Stimulated activated naive CD8-positive, alpha-beta T cell treated with anti-CD3 and anti-CD28 coated beads, Interleukin-15, amount 100 ng/mL, for 72 hours (primary cell): ENCODE measurements at regions not wholly inside any gene's neighbourhood (a gene's known extent, or its start where the extent isn't known, plus 50 kb on each side); places are given as distances from the start of the nearest gene placed in this dataset.
"Not testable (repeated sequence)": the region's sequence is repeated elsewhere in the genome, so short reads cannot be mapped to it uniquely, and the experiment has no call there.

Experiments used
- ATAC-seq: fragments of 150-1000 bp; cut with Tn5 transposase; 2 replicates; pipeline ENCODE4 v1.10.0; 2021; ENCODE audit warnings: mild to moderate bottlenecking, moderate library complexity
- DNase-seq, 2 donors: peaks; one replicate each; pipeline ENCODE4 v3.0.0; 2021 to 2022
- H3K27ac Mint-ChIP-seq, 2 donors: one replicate each; pipeline ENCODE4 v1.8.0; 2022; ENCODE audit warnings: mild to moderate bottlenecking in 2 of 2, mixed read lengths in 2 of 2, moderate library complexity in 2 of 2
- H3K27me3 Mint-ChIP-seq: one replicate; pipeline ENCODE4 v1.8.0; 2022; ENCODE audit warnings: mixed read lengths
- H3K4me1 Mint-ChIP-seq: one replicate; pipeline ENCODE4 v1.8.0; 2022; ENCODE audit warnings: mild to moderate bottlenecking, mixed read lengths
- H3K4me3 Mint-ChIP-seq, 2 donors: one replicate each; pipeline ENCODE4 v1.8.0; 2022; ENCODE audit warnings: mild to moderate bottlenecking in 2 of 2, mixed read lengths in 2 of 2, moderate library complexity in 1 of 2
- H3K9me3 Mint-ChIP-seq, 2 donors: one replicate each; pipeline ENCODE4 v1.8.0; 2022; ENCODE audit warnings: mixed read lengths in 2 of 2

DNA sequence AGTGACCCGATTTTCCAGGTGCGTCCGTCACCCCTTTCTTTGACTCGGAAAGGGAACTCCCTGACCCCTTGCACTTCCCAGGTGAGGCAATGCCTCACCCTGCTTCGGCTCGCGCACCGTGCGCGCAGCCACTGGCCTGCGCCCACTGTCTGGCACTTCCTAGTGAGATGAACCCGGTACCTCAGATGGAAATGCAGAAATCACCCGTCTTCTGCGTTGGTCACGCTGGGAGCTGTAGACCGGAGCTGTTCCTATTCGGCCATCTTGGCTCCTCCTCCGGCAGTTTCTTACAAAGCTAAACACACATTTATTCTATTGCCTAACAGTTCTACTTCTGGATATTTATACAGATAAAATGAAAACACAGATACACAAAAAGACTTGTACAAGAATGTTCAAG is 527.6 kb upstream of the LRRN3 start:
- not testable (repeated sequence) for H3K4me1 Mint-ChIP-seq, ATAC-seq, DNase-seq, H3K9me3 Mint-ChIP-seq, H3K4me3 Mint-ChIP-seq, H3K27me3 Mint-ChIP-seq, H3K27ac Mint-ChIP-seq

DNA sequence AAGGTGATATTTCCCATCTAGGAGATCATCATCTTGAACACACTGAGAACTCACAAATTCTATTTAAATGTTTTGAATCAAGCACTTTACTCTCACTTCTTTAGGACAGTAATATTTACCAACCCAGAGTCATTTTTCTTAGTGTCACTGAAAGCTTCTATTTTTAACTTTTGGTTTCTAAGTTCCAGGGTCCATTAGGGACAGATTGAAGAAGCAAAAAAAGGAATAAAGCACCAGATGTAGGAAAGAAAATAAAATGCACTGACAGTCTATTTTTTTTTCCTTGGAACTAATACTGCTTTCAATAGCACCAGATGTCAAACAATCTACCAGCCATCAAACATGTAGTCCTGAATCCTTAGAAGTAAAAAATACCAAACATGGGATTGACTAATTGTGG is 526.7 kb upstream of the LRRN3 start:
- DNase-seq (no peak), ATAC-seq (no peak)
- Mint-ChIP-seq H3K4me1 (no peaks in the 10 kb centered on the region), H3K9me3 (no peaks in the 10 kb centered on the region), H3K27me3 (no peaks in the 10 kb centered on the region), H3K27ac (no peak overlapping the region), H3K4me3 (no peak overlapping the region)

- H3K4me3 Mint-ChIP-seq, result no peak overlapping the region
- no peaks in the 10 kb centered on the region for H3K4me1 Mint-ChIP-seq
- ATAC-seq (no peak), DNase-seq (no peak)
- H3K27me3 Mint-ChIP-seq, result no peaks in the 10 kb centered on the region
- no peaks in the 10 kb centered on the region for H3K9me3 Mint-ChIP-seq
- no peak overlapping the region for H3K27ac Mint-ChIP-seq
Observed at GRCh38 chr7:110568388-110568787, 522.5 kb upstream of the LRRN3 start.

- no peaks in the 10 kb centered on the region for H3K9me3 Mint-ChIP-seq
- no peak overlapping the region for H3K4me3 Mint-ChIP-seq
- DNase-seq, result no peak
- peaks cover 3% of the 10 kb centered on the region for H3K4me1 Mint-ChIP-seq
- H3K27me3 Mint-ChIP-seq, result no peaks in the 10 kb centered on the region
- no peak overlapping the region for H3K27ac Mint-ChIP-seq
- ATAC-seq, result no peak
Observed at GRCh38 chr7:110568932-110569331, 522.0 kb upstream of the LRRN3 start.

GRCh38 chr7:110569486-110570205 is 521.3 kb upstream of the LRRN3 start:
- Mint-ChIP-seq H3K9me3 (no peaks in the 10 kb centered on the region), H3K27ac (no peak overlapping the region), H3K4me1 (peaks cover 5% of the 10 kb centered on the region), H3K27me3 (no peaks in the 10 kb centered on the region), H3K4me3 (no peak overlapping the region)
- no peak for DNase-seq
- ATAC-seq, result no peak

- Mint-ChIP-seq H3K4me3 (no peak overlapping the region), H3K27ac (no peak overlapping the region), H3K27me3 (no peaks in the 10 kb centered on the region), H3K4me1 (peaks cover 5% of the 10 kb centered on the region), H3K9me3 (no peaks in the 10 kb centered on the region)
- DNase-seq (no peak), ATAC-seq (no peak)
Observed at GRCh38 chr7:110573862-110574528, 516.9 kb upstream of the LRRN3 start.

GRCh38 chr7:110587294-110587693 is 503.6 kb upstream of the LRRN3 start:
- ATAC-seq (no peak), DNase-seq (no peak)
- Mint-ChIP-seq H3K27me3 (no peaks in the 10 kb centered on the region), H3K4me3 (no peak overlapping the region), H3K27ac (no peak overlapping the region), H3K4me1 (peaks cover 6% of the 10 kb centered on the region), H3K9me3 (peaks cover 3 to 4% of the 10 kb centered on the region in 2 donors)

- peaks cover 6% of the 10 kb centered on the region for H3K4me1 Mint-ChIP-seq
- no peak for DNase-seq
- H3K27ac Mint-ChIP-seq, result no peak overlapping the region
- H3K9me3 Mint-ChIP-seq, result no peaks in the 10 kb centered on the region
- ATAC-seq, result no peak
- H3K4me3 Mint-ChIP-seq, result no peak overlapping the region
- H3K27me3 Mint-ChIP-seq, result no peaks in the 10 kb centered on the region
Observed at GRCh38 chr7:110590415-110590814, 500.5 kb upstream of the LRRN3 start.

DNA sequence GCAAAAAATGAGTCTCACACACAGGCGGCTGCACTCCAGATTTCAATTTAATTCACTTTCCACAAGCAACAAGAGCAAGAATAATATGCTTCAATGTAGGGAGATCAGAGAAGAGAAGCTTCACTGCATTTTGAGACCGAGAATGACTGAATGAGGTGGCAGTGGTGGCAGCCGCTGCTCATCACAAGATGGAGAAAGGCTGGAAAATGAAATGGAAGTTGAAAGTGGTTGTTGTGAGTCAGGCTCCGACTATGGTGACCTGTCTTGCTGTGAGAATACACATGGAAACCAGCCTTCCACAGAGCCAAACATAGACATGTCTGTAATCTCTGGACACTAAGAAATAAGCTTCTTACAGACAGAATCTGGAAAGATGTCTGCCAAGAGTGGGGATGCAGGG is 499.6 kb upstream of the LRRN3 start:
- Mint-ChIP-seq H3K27me3 (no peaks in the 10 kb centered on the region), H3K4me1 (peaks cover 6% of the 10 kb centered on the region), H3K27ac (no peak overlapping the region), H3K9me3 (no peaks in the 10 kb centered on the region), H3K4me3 (no peak overlapping the region)
- no peak for DNase-seq
- no peak for ATAC-seq

GRCh38 chr7:110592557-110592956 is 498.4 kb upstream of the LRRN3 start:
- no peaks in the 10 kb centered on the region for H3K9me3 Mint-ChIP-seq
- no peak overlapping the region for H3K4me3 Mint-ChIP-seq
- no peak for ATAC-seq
- H3K27me3 Mint-ChIP-seq, result no peaks in the 10 kb centered on the region
- peaks cover 6% of the 10 kb centered on the region for H3K4me1 Mint-ChIP-seq
- DNase-seq, result no peak
- no peak overlapping the region for H3K27ac Mint-ChIP-seq

- DNase-seq (no peak), ATAC-seq (no peak)
- H3K4me3 Mint-ChIP-seq, result no peak overlapping the region
Observed at GRCh38 chr7:110593355-110593754, 497.6 kb upstream of the LRRN3 start.

GRCh38 chr7:110595694-110596093 is 495.2 kb upstream of the LRRN3 start:
- no peak for DNase-seq
- no peak overlapping the region for H3K4me3 Mint-ChIP-seq
- no peaks in the 10 kb centered on the region for H3K9me3 Mint-ChIP-seq
- peak; percentile 59 for ATAC-seq
- no peak overlapping the region for H3K27ac Mint-ChIP-seq
- peaks cover 5% of the 10 kb centered on the region for H3K4me1 Mint-ChIP-seq
- no peaks in the 10 kb centered on the region for H3K27me3 Mint-ChIP-seq

More at GRCh38 chr7:110593355-110593754, 497.6 kb upstream of the LRRN3 start:
- H3K27ac Mint-ChIP-seq, result no peak overlapping the region
- H3K9me3 Mint-ChIP-seq, result no peaks in the 10 kb centered on the region
- H3K27me3 Mint-ChIP-seq, result no peaks in the 10 kb centered on the region
- peaks cover 6% of the 10 kb centered on the region for H3K4me1 Mint-ChIP-seq

GRCh38 chr7:110600956-110601355 is 490.0 kb upstream of the LRRN3 start:
- no peak for DNase-seq
- Mint-ChIP-seq H3K27me3 (no peaks in the 10 kb centered on the region), H3K4me1 (no peaks in the 10 kb centered on the region), H3K27ac (no peak overlapping the region), H3K4me3 (no peak overlapping the region), H3K9me3 (no peaks in the 10 kb centered on the region)
- no peak for ATAC-seq

- no peak for ATAC-seq
- no peak for DNase-seq
- Mint-ChIP-seq H3K9me3 (no peaks in the 10 kb centered on the region), H3K4me1 (no peaks in the 10 kb centered on the region), H3K27me3 (no peaks in the 10 kb centered on the region), H3K27ac (no peak overlapping the region), H3K4me3 (no peak overlapping the region)
Observed at GRCh38 chr7:110601710-110602109, 489.2 kb upstream of the LRRN3 start.

DNA sequence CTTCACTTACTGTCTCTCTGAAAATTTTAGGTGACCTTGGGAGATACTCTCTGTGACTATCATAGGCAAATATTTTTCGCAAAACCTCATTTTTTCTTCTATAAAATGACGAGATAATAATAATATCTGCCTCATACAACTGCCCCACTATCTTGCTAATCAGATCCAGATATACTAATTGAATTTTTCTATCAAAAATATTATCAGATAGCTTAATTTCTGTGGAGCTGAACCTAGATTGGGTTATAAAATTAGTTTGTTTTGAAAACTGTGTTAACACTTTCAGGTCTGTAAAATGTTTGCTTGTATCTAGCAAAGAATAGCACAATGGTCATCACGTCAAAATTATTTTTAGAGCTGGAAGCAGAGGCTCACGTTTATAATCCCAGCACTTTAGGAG is 486.7 kb upstream of the LRRN3 start:
- no peak overlapping the region for H3K27ac Mint-ChIP-seq
- peaks cover 6% of the 10 kb centered on the region for H3K4me1 Mint-ChIP-seq
- H3K9me3 Mint-ChIP-seq, result no peaks in the 10 kb centered on the region
- no peak overlapping the region for H3K4me3 Mint-ChIP-seq
- ATAC-seq (no peak), DNase-seq (no peak)
- H3K27me3 Mint-ChIP-seq, result no peaks in the 10 kb centered on the region

GRCh38 chr7:110604885-110605284 is 486.0 kb upstream of the LRRN3 start:
- Mint-ChIP-seq H3K4me1 (peaks cover 6% of the 10 kb centered on the region), H3K27ac (no peak overlapping the region), H3K27me3 (no peaks in the 10 kb centered on the region), H3K4me3 (no peak overlapping the region), H3K9me3 (no peaks in the 10 kb centered on the region)
- DNase-seq (no peak), ATAC-seq (no peak)
